Embryonic facial prominence (tissue), 1 donor: ENCODE measurements at regions not wholly inside any gene's neighbourhood (a gene's known extent, or its start where the extent isn't known, plus 50 kb on each side); places are given as distances from the start of the nearest gene placed in this dataset.
"Not testable (repeated sequence)": the region's sequence is repeated elsewhere in the genome, so short reads cannot be mapped to it uniquely, and the experiment has no call there.

Source experiments
- DNase-seq: peaks from one replicate; pipeline ENCODE4 v3.0.0-alpha.2; 2016; ENCODE audit errors: extremely low spot score

DNA sequence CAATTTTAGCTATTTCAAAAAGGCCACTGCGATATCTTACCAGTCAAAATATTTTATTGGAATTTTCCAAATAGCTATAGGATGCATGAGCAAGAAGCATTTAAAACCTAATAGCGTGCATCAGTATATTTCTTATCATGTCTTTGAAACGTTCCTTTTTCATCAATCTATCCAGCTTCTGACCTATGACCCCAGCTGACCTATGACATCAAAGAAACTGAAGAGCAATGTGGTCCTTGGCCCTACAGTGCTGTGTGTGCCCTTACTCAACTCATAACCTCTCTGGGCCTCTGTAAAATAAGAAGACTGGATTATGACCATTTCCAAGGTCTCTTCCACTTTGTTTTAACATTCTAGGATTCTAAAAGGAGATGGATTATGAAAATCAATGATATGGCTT is 118.2 kb downstream of the ZNF22 start:
- DNase-seq: no peak

- DNase-seq: not testable (repeated sequence)
These were observed 121.6 kb downstream of the ZNF22 start for GRCh38 chr10:45122180-45122860.

DNA sequence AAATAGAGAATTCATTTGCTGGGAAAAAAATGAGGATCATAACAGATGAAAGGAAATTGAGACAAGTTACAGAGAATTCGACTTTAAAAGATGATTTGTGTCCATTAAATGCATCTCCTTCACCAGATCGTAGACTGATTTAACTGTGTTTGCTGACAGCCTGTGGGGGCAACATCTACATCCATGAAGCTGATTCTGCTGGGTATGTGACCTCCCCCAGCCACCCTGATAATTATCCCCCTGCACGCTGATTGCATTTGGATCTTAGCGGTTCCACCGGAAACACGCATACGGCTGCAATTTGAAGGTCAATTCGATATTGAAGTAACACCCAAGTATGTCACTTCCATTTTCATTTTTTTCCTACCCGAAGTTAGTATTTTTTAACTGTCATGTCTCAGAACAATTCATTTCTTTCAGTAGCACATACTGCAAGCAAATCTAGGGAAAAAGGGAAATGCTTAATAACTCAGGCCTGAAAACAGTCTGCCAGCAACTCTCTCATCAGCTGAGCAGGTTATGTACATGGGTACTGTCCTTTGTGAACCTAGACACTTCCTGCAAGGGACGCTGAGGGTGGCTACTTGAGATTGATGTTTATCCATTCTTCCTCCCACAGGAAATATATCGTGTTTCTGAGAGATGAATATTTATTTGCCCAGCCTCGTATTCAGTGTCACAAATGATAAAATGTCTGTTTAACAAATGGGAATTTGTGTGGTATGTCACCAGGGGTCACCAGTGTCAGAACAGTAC is 134.9 kb downstream of the ZNF22 start:
- no peak for DNase-seq

DNA sequence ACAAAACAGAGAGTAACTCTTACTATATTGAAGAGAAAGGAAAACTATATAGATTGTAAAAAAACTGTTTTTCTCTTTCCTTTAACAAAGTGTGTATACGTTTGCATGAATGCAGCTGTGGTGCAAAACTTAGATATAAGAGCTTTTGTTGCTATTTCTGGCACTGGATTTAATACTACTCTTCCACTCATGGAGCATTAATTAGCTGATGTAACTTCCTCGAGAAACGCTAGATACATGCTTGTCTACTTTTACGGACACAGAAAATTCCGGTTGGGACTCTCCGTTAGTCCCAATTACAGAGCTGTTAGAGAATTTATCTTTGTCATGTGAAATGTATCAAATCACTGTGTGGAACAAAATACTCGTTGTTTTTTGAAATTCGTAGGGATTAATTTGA is 135.5 kb downstream of the ZNF22 start:
- no peak for DNase-seq

DNA sequence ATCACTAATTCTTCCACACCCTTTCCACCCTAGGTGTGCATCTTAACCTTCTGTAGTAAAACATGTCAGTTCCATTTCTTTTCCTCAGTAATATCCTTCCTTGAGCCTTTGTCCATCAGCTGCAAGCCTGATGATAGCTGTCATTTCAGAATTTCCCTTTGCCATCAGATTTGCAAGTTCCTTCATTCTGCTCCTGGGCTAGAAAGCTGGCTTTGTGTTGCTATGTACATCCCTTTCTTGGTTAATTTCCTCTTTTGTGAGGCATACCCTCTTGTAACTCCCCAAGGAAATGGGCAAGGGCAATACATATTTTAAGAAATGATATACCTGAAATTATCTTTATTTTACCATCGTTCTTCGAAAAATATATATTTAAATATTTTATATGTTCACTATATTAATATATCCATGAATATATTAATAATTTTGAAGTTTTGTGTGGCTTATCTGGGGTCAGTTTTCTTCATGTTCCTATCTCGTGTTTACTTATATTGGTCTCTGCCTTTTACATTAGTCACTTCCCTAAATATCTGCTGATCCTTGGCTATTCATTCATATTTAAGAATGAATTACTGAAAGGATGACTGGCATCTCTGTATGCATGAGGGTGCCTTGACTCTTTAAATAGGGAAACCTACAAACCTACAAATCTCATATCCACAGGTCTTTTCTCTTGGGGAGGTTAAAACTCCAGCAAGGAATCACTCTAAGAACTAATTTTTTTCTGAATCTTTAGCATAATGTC is 143.8 kb downstream of the ZNF22 start:
- DNase-seq: no peak

DNA sequence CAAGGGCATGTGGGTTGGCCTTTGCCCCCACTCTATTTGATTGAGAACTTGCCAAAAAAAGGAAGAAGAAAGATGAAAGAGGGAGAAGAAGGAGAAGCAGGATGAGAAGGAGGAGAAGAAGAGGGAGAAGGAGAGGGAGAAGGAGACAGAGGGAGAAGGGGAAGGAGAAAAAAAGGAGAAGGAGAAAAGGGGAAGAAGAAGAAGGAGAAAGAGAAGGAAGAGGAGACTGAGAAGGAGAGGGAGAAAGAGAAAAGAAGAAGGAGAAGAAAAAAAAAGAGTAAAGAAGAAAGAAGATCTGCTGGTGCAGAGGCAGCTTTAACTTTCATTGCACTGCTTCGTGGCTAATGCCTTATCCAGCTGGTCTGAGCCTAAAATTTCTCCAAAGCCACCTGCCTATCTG is 144.4 kb downstream of the ZNF22 start:
- not testable (repeated sequence) for DNase-seq

DNA sequence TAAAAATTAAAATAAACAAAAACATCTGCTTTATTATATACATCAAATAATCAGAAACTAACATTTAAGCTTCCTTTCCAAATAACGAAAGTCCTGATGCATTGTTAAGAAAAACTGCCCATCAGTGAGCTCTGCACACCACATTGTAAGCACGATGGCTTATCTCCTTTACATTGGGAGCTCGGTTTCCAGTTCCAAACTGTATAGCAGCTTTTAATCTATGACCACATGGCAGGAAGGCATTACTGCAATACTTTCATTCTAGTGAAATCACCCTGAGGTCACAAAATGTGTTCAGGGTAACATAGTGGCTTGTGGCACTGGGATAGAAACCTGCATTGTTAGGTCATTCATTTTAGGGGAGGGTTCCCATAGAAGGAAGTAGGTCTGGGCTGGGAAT is 146.3 kb downstream of the ZNF22 start:
- DNase-seq: no peak

DNA sequence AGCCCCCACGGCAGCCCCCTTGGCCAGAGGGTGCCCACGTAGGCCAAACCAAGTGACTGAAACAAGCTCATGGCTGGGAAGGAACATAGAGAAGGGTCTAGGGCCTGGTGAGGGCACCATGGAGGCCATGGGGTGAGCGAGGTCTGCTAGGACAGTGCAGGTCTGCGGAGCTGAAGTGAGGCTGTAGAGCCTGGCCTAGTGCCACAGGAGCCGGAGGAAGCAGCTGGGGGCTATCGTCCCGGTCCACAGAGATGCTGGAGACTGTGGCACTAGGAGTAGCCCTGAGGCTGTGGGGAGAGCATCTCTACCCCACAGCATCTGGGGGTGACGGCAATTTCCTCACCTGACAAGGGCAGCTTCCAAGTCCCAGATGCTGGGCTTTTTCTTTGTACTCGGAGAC is 150.3 kb downstream of the ZNF22 start:
- no peak for DNase-seq

GRCh38 chr10:45151467-45152214 is 150.9 kb downstream of the ZNF22 start:
- no peak for DNase-seq

DNA sequence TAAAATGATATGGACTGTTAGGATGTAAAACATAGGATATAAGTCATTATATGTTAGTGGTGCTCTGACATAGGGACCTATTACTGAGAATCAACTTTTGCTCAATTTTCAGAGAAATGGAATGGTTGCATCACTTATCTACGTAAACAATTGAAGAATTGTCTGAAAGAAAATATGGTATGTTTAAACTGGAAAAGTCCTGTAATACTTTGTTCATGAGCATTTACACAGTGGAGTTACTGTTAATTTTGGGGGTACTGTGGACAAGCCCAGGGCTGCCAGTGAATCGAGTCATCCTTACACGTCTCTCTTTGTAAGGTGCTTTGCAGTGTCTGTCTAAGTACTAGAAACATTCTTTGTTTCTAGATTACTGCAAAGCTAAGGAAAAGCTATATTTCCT is 152.0 kb downstream of the ZNF22 start:
- no peak for DNase-seq

DNA sequence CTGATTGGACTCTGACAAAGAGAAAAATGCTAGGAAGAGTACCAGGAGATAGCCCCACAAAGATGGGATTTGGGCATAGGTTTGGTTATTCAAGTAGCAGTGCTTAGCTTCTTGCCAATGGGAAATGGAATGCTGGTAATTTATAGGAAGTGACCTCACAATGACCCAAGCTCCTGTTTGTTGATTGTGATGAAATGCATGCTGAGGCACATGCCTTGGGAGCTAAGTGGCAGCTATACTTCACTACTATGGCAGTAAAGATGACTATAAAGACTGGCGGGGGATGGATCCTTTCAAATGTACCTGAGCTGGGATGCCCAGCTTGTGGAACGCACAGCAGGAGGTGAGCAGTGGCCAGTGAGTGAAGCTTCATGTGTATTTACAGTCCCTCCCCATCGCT is 153.8 kb downstream of the ZNF22 start:
- DNase-seq: no peak

GRCh38 chr10:45155784-45156183 is 155.1 kb downstream of the ZNF22 start:
- no peak for DNase-seq

- DNase-seq: no peak
These were observed 155.1 kb downstream of the OR13A1 start for GRCh38 chr10:45160271-45160670.

DNA sequence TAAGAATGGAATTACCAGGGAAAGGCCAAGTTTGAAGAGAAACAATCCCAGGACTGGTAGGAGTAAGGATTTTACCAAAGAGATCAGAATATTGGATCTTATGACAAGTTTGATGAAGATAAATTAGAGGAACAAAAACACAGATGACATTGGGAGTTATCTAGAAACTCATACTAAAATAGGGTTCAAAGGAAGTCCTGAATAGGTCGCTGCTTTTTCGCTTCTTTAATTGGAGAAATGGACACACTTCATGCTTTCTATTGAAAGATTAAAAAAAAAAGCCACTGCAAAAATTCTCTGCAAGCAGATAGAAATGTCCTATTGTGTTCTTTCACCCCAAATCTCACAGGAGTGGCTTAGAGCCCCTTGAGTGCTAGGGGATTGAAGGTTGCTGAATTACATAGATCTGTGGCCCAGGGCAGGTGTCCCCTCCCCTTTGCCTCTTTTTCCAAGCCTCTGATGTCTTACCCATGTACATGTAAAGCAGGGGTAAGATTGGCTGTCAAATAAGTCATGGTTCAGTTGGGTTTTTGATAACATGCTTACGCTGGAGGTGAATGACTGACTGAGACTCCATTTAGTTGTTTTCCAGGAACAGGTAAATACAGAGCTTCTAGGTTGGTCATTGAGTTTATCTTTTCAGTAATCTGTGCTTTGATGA is 152.0 kb downstream of the OR13A1 start:
- no peak for DNase-seq

- DNase-seq: not testable (repeated sequence)
These were observed 139.8 kb downstream of the OR13A1 start for GRCh38 chr10:45175520-45176118.

DNA sequence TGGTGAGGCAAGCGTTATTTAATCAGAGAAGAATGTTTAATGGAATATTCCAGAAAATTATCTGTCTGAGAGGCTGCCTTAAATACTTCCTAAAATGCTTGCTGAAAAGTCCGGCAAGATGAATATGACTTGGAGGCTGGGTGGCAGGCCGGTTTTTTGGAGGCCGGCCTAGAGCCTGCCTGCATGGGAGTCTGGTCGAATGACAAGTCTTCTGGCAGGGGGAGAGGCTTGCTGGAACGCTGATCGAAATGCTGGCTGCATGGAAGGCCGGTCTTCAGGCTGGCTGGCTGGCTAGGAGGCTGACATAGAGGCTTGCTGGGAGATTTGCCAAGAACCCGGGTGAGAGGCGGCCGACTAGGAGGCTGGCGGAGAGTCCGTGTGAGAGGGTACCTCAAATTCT is 135.7 kb downstream of the OR13A1 start:
- DNase-seq: no peak

GRCh38 chr10:45180507-45180906 is 134.9 kb downstream of the OR13A1 start:
- no peak for DNase-seq

DNA sequence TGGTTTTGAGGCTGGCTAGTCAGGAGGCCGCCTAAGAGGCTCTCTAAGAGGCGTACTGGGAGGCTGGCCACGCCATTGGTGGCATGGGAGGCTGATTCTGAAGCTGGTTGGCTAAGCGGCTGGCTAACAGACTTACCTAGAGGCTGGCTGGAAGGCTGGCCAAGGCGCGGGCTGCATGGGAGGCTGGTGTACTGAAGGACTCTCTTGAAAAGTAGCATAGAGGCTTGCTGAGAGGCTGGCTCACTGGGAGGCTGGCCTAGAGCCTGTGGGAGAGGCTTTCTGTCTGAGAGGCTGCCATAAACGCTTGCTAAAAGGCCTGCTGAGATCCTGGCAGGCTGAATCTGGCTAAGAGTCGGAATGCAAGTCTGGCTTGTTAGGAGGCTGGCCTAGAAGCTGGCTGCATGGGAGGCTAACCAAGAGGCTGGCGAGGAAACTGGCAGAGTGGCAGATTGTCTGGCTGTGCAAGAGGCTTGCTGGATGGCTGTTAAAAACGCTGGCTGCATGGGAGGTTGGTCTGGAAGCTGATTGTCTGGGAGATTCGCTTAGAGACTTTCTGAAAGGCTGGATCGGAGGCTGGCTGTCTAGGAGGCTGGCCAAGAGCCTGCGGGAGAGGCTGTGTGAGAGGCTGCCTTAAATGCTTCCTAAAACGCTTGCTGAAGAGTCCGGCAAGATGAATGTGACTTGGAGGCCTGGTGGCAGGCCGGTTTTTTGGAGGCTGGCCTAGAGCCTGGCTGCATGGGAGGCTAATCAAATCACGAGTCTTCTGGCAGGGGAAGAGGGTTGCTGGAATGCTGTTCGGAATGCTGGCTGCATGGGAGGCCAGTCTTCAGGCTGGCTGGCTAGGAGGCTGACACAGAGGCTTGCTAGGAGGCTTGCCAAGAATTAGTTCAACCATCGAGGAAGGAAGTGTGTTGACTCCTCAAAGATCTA is 134.2 kb downstream of the OR13A1 start:
- no peak for DNase-seq

- no peak for DNase-seq
These were observed 132.2 kb downstream of the OR13A1 start for GRCh38 chr10:45183174-45183573.
